ENCODE measurements at regions not wholly inside any gene's neighbourhood (a gene's known extent, or its start where the extent isn't known, plus 50 kb on each side); places are given as distances from the start of the nearest gene placed in this dataset.

DNA sequence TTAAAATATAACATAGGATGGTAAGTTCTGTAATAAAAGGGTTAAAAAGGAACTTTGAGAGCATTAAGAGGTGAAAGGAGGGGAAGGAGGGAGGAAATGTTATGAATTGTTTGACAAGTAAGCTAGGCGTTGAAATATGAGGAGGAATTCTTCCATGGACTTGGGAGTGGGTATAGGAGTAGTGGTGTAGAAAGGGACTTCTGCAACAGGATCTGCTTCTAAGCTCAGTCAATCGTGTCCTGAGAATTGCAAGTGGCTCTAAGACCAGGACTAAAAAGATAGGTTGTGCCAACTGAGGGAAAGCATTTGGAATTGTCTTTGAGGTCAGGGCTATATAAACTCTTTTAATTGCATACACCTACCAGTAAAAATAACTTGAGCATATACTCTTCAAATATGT lies 74.1 kb upstream of the SLC38A2 start:
- no peaks in the 10 kb centered on the region for H3K9me3 Mint-ChIP-seq (ENCODE audit: low read depth, unreplicated experiment)
- no peak for DNase-seq
- H3K4me1 Mint-ChIP-seq (ENCODE audit: low read depth, unreplicated experiment), result peaks cover 44% of the 10 kb centered on the region
- no peak overlapping the region for H3K4me3 Mint-ChIP-seq (ENCODE audit: low read depth, unreplicated experiment)
- CTCF ChIA-PET, result no interaction called here
- TF ChIP-seq CTCF (IDR thresholded peaks at IDR 0.05; ENCODE audit: unreplicated experiment), result no peak
- H3K27ac Mint-ChIP-seq (ENCODE audit: unreplicated experiment), result no peak overlapping the region
- intact Hi-C loops (cut with micrococcal nuclease; ENCODE audit: unreplicated experiment), result no loop called here
- H3K36me3 Mint-ChIP-seq (ENCODE audit: insufficient read depth, unreplicated experiment), result no peaks in the 10 kb centered on the region
- no peaks in the 10 kb centered on the region for H3K27me3 Mint-ChIP-seq (ENCODE audit: unreplicated experiment)
- BruUV-seq (replicated peaks), result no TSS peak

DNA sequence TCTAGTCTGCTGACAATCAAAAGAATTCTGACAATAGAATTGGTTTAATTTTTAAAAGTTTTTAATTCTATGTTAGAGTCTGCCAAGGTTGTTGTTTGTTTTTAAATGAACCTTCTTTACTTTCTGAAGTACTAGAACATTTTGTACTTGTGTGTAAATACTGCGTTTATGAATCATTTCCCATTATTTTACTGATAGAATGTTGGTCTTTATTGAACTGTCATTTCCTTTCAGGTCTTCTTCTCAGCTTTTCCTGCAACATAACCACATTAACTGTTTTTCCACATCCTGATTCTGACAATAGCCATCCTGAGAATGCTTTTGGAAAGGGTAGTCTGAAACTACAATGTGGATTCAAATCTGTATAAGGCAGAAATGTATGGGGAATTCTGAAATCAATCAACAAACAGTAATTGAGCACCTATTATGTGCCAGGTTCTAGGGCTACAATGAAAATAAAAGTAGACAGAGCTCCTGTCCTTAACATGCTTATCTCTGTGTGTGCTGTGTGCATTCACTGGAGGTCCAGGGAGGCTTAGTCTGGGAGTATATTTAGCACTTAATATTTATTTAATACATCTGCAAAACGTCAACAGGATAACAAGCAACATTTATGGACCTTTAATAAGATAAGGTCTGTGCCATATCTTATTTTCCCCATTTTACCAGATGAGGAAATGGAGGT lies 73.1 kb upstream of the SLC38A2 start:
- CTCF ChIA-PET, result interaction anchor here (1.5 kb wide), 1 partner anchor 14 kb away, joined by 3 read pairs; no protein-coding TSS in a partner anchor
- no peak for DNase-seq
- Mint-ChIP-seq H3K27ac (ENCODE audit: unreplicated experiment) (peak overlapping the region; percentile 24), H3K27me3 (ENCODE audit: unreplicated experiment) (no peaks in the 10 kb centered on the region), H3K4me1 (ENCODE audit: low read depth, unreplicated experiment) (peaks cover 36% of the 10 kb centered on the region), H3K4me3 (ENCODE audit: low read depth, unreplicated experiment) (no peak overlapping the region), H3K9me3 (ENCODE audit: low read depth, unreplicated experiment) (no peaks in the 10 kb centered on the region), H3K36me3 (ENCODE audit: insufficient read depth, unreplicated experiment) (no peaks in the 10 kb centered on the region)
- TF ChIP-seq CTCF (IDR thresholded peaks at IDR 0.05; ENCODE audit: unreplicated experiment), result no peak
- BruUV-seq (replicated peaks), result no TSS peak
- intact Hi-C loops (cut with micrococcal nuclease; ENCODE audit: unreplicated experiment), result no loop called here

GRCh38 chr12:46445093-46445492 lies 72.5 kb upstream of the SLC38A2 start:
- H3K27ac Mint-ChIP-seq (ENCODE audit: unreplicated experiment), result peak overlapping the region; percentile 24
- no peaks in the 10 kb centered on the region for H3K36me3 Mint-ChIP-seq (ENCODE audit: insufficient read depth, unreplicated experiment)
- DNase-seq, result no peak
- no peak overlapping the region for H3K4me3 Mint-ChIP-seq (ENCODE audit: low read depth, unreplicated experiment)
- TF ChIP-seq CTCF (IDR thresholded peaks at IDR 0.05; ENCODE audit: unreplicated experiment), result no peak
- intact Hi-C loops (cut with micrococcal nuclease; ENCODE audit: unreplicated experiment), result no loop called here
- no TSS peak for BruUV-seq (replicated peaks)
- peaks cover 32% of the 10 kb centered on the region for H3K4me1 Mint-ChIP-seq (ENCODE audit: low read depth, unreplicated experiment)
- no peaks in the 10 kb centered on the region for H3K27me3 Mint-ChIP-seq (ENCODE audit: unreplicated experiment)
- CTCF ChIA-PET, result interaction anchor here (1.5 kb wide), 1 partner anchor 13 kb away, joined by 3 read pairs; no protein-coding TSS in a partner anchor
- H3K9me3 Mint-ChIP-seq (ENCODE audit: low read depth, unreplicated experiment), result no peaks in the 10 kb centered on the region

- Mint-ChIP-seq H3K4me3 (ENCODE audit: low read depth, unreplicated experiment) (no peak overlapping the region), H3K36me3 (ENCODE audit: insufficient read depth, unreplicated experiment) (no peaks in the 10 kb centered on the region), H3K27ac (ENCODE audit: unreplicated experiment) (no peak overlapping the region), H3K4me1 (ENCODE audit: low read depth, unreplicated experiment) (peaks cover 19% of the 10 kb centered on the region), H3K27me3 (ENCODE audit: unreplicated experiment) (no peaks in the 10 kb centered on the region), H3K9me3 (ENCODE audit: low read depth, unreplicated experiment) (no peaks in the 10 kb centered on the region)
- intact Hi-C loops (cut with micrococcal nuclease; ENCODE audit: unreplicated experiment), result no loop called here
- no TSS peak for BruUV-seq (replicated peaks)
- CTCF ChIA-PET, result no interaction called here
- TF ChIP-seq CTCF (IDR thresholded peaks at IDR 0.05; ENCODE audit: unreplicated experiment), result no peak
- DNase-seq, result no peak
Measured at GRCh38 chr12:46443594-46444263, 71.2 kb upstream of the SLC38A2 start.

Data from Calu3 (cell line).